Heart left ventricle (tissue), 16 donors: ENCODE measurements at regions not wholly inside any gene's neighbourhood (a gene's known extent, or its start where the extent isn't known, plus 50 kb on each side); places are given as distances from the start of the nearest gene placed in this dataset.

Experiments used
- ATAC-seq, 4 donors: fragments of 200-7000 bp; cut with Tn5 transposase; one replicate each; pipeline ENCODE4 v1.9.1; 2020 to 2022; ENCODE audit warnings: moderate library complexity in 4 of 4, mild to moderate bottlenecking in 3 of 4, moderate number of reproducible peaks in 1 of 4
- DNase-seq, 5 donors: peaks; one replicate each; pipeline ENCODE4 v3.0.0-alpha.2; 2020
- H3K27ac ChIP-seq, 12 donors: fragments of 200-600 bp; sonication (generic) in 4 of 12; one replicate each; pipeline versions ENCODE4 v1.5.0 to v1.8.0; 2016 to 2022; ENCODE audit warnings: mild to moderate bottlenecking in 2 of 12
- H3K27me3 ChIP-seq, 9 donors: fragments of 200-600 bp; sonication (generic) in 2 of 9; one replicate each; pipeline versions ENCODE4 v1.5.1 to v1.8.0; 2016 to 2022; ENCODE audit warnings: mild to moderate bottlenecking in 3 of 9
- H3K36me3 ChIP-seq, 9 donors: fragments of 200-600 bp; sonication (generic) in 2 of 9; one replicate each; pipeline versions ENCODE4 v1.5.0 to v1.8.0; 2018 to 2022; ENCODE audit warnings: mild to moderate bottlenecking in 2 of 9
- H3K4me1 ChIP-seq, 12 donors: fragments of 200-600 bp; sonication (generic) in 4 of 12; one replicate each; pipeline versions ENCODE4 v1.5.0 to v1.8.0; 2016 to 2022; ENCODE audit warnings: mild to moderate bottlenecking in 3 of 12
- H3K4me3 ChIP-seq, 12 donors: fragments of 200-600 bp; sonication (generic) in 4 of 12; one replicate each; pipeline versions ENCODE4 v1.5.0 to v1.8.0; 2017 to 2022; ENCODE audit warnings: mild to moderate bottlenecking in 9 of 12, moderate library complexity in 4 of 12
- H3K9me3 ChIP-seq, 12 donors: fragments of 200-600 bp; sonication (generic) in 4 of 12; one replicate each; pipeline versions ENCODE4 v1.5.0 to v1.8.0; 2016 to 2022; ENCODE audit warnings: mild to moderate bottlenecking in 1 of 12
- CTCF ChIP-seq, 12 donors: fragments of 200-600 bp; sonication (generic) in 4 of 12; IDR thresholded peaks; one replicate each; pipeline versions ENCODE4 v1.5.0 to v1.8.0; 2018 to 2022; ENCODE audit warnings: antibody characterized with exemption in 12 of 12, mild to moderate bottlenecking in 5 of 12
- POLR2A ChIP-seq, 2 donors: fragments of 450-650 bp; IDR thresholded peaks; one replicate each; pipeline ENCODE4 v1.6.1; 2017; ENCODE audit warnings: antibody characterized with exemption in 2 of 2, mild to moderate bottlenecking in 2 of 2, moderate library complexity in 2 of 2
- WGBS, 4 donors: extraction: QIAGEN DNeasy Blood & Tissue Kit in 2 of 4; methylation state at CpG; one replicate each; pipeline versions ENCODE4 v1.1.5 to v1.1.7; 2013 to 2018; 5-methylcytosine and 5-hydroxymethylcytosine counted together
- intact Hi-C, 10 donors: fragments of 100-400 bp; cut with DNase I; formaldehyde crosslinking; loops; one replicate each; pipeline versions ENCODE4 v1.11.1 to v1.14.2; 2022
- donor health status: ischemic (EF 13 %, LVEDD 7.1; RV severe dilation, severe dysfunction).
- donor health status: healthy with polysubstance abuse.
- donor health status: DM: no; HTN: yes; CAD: no.
- donor health status: DM: no; HTN: no; CAD: no.
- donor health status: ischemic (EF 25% LVEDD 6.9; RV normal size, moderate dysfunction).
- donor health status: ischemic (EF 25% LVEDD 5.7; RV mildly dilated, moderate dysfunction).
- donor health status: healthy.
- donor health status: DM: yes; HTN: yes; CAD: no.
- donor health status: ischemic (EF 35%, LVEDD 5.7; RV mildly dilated, moderate dysfunction).
- donor health status: nonischemic (EF 11% LVEDD 7.7; RV severe dilation, severe dysfunction).
- donor health status: DM: yes; HTN: yes; CAD: no.
- donor health status: PGD.
- donor health status: ischemic (EF 29% LVEDD 5.4; RV normal size, mild dysfunction).
- donor health status: nonischemic (EF 23%, LVEDD 6.1; RV moderate dilation, normal function).

- 92 to 99% (median 96%) methylated on average over 2 of the region's 2 CpGs for WGBS, 4 donors
- peaks cover 0 to 2% (median 0%) of the 10 kb centered on the region in 12 donors for H3K9me3 ChIP-seq
- ATAC-seq (no peak), DNase-seq (no peak)
- no peaks in the 10 kb centered on the region for H3K36me3 ChIP-seq
- TF ChIP-seq CTCF (IDR thresholded peaks at IDR 0.05) (no peak), POLR2A (IDR thresholded peaks at IDR 0.05) (no peak)
- H3K4me3 ChIP-seq: no peak overlapping the region
- H3K27ac ChIP-seq: no peak overlapping the region
- no peaks in the 10 kb centered on the region for H3K27me3 ChIP-seq
- H3K4me1 ChIP-seq: peaks cover 0 to 9% (median 0%) of the 10 kb centered on the region in 12 donors
- intact Hi-C loops: no loop called here
These were observed 516.7 kb upstream of the CELF2 start for GRCh38 chr10:10500937-10501336.

- H3K27ac ChIP-seq: no peak overlapping the region
- H3K36me3 ChIP-seq: no peaks in the 10 kb centered on the region
- intact Hi-C loops: no loop called here
- peaks cover 0 to 9% (median 0%) of the 10 kb centered on the region in 12 donors for H3K4me1 ChIP-seq
- ATAC-seq: no peak
- no peak for DNase-seq
- no peaks in the 10 kb centered on the region for H3K27me3 ChIP-seq
- 60 to 71% (median 67%) methylated on average over 1 of the region's 1 CpG for WGBS, 4 donors
- peaks cover 0 to 2% (median 0%) of the 10 kb centered on the region in 12 donors for H3K9me3 ChIP-seq
- H3K4me3 ChIP-seq: no peak overlapping the region
- TF ChIP-seq POLR2A (IDR thresholded peaks at IDR 0.05) (no peak), CTCF (IDR thresholded peaks at IDR 0.05) (no peak)
These were observed 513.9 kb upstream of the CELF2 start for GRCh38 chr10:10503772-10504171.

- Histone ChIP-seq H3K4me1 (no peaks in the 10 kb centered on the region), H3K27ac (no peak overlapping the region), H3K4me3 (no peak overlapping the region), H3K27me3 (no peaks in the 10 kb centered on the region), H3K9me3 (peaks cover 0 to 7% (median 0%) of the 10 kb centered on the region in 12 donors), H3K36me3 (no peaks in the 10 kb centered on the region)
- no peak for DNase-seq
- TF ChIP-seq CTCF (IDR thresholded peaks at IDR 0.05) (no peak), POLR2A (IDR thresholded peaks at IDR 0.05) (no peak)
- ATAC-seq: no peak
- intact Hi-C loops: no loop called here
- 72 to 87% (median 82%) methylated on average over 3 of the region's 3 CpGs for WGBS, 4 donors
These were observed 509.5 kb upstream of the CELF2 start for GRCh38 chr10:10508211-10508610.

GRCh38 chr10:10510179-10510578 is 507.5 kb upstream of the CELF2 start:
- Histone ChIP-seq H3K4me3 (no peak overlapping the region), H3K27ac (no peak overlapping the region), H3K4me1 (no peaks in the 10 kb centered on the region), H3K36me3 (no peaks in the 10 kb centered on the region), H3K9me3 (peaks cover 0 to 7% (median 0%) of the 10 kb centered on the region in 12 donors), H3K27me3 (no peaks in the 10 kb centered on the region)
- DNase-seq: no peak
- intact Hi-C loops: loop anchor here in 1 of 10 donors (10.0 kb wide), 1 partner anchor 135 kb away; no protein-coding TSS in a partner anchor
- no peak for ATAC-seq
- 96 to 98% (median 97%) methylated on average over 3 of the region's 3 CpGs for WGBS, 4 donors
- TF ChIP-seq POLR2A (IDR thresholded peaks at IDR 0.05): no peak
- TF ChIP-seq CTCF (IDR thresholded peaks at IDR 0.05): no peak
